GM13976 (cell line): ENCODE measurements at regions not wholly inside any gene's neighbourhood (a gene's known extent, or its start where the extent isn't known, plus 50 kb on each side); places are given as distances from the start of the nearest gene placed in this dataset.
A peak's percentile ranks its signal among the peaks of the same experiment; 100 is the strongest.
"Not testable (repeated sequence)": the region's sequence is repeated elsewhere in the genome, so short reads cannot be mapped to it uniquely, and the experiment has no call there.

Experiments used
- DNase-seq: peaks from one replicate; pipeline ENCODE4 v3.0.0; 2012; ENCODE audit warnings: low spot score
- in situ Hi-C: fragments of 300-500 bp; cut with MboI; formaldehyde crosslinking; loops from one replicate; pipeline ENCODE4 v1.12.0; 2022; ENCODE audit warnings: low sequenced_read_pairs, mixed read lengths, inconsistent platforms; ENCODE audit not compliant: unreplicated experiment
- TF ChIP-seq, protein P1 (sequence below): IDR thresholded peaks from 2 replicates; pipeline ENCODE4 v1.5.1; 2012; ENCODE audit warnings: borderline replicate concordance, mild to moderate bottlenecking; ENCODE audit not compliant: insufficient read depth; ENCODE audit errors: extremely low read depth, missing control alignments, control extremely low read depth

DNA sequence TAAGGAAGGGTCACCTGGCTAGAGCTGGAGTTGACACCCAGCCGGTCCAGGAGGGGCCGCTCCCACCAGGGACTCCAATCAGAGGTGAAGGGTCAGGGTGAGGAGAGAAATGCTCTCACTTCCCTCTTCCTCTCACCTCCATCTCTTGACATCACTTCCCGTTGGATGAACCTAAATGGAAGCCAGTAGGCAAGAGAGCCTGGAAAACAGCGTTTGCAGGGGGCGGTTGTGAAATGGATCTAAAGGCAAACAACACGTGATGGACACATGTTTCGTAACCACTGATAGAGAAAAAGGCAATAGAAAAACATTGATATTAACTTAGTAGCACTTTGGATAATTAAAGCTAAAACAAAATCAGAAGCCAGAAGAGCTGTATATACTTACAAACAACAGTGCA lies 105.6 kb upstream of the FOXA2 start:
- TF ChIP-seq, protein P1, sequence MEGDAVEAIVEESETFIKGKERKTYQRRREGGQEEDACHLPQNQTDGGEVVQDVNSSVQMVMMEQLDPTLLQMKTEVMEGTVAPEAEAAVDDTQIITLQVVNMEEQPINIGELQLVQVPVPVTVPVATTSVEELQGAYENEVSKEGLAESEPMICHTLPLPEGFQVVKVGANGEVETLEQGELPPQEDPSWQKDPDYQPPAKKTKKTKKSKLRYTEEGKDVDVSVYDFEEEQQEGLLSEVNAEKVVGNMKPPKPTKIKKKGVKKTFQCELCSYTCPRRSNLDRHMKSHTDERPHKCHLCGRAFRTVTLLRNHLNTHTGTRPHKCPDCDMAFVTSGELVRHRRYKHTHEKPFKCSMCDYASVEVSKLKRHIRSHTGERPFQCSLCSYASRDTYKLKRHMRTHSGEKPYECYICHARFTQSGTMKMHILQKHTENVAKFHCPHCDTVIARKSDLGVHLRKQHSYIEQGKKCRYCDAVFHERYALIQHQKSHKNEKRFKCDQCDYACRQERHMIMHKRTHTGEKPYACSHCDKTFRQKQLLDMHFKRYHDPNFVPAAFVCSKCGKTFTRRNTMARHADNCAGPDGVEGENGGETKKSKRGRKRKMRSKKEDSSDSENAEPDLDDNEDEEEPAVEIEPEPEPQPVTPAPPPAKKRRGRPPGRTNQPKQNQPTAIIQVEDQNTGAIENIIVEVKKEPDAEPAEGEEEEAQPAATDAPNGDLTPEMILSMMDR, result no peak

DNA sequence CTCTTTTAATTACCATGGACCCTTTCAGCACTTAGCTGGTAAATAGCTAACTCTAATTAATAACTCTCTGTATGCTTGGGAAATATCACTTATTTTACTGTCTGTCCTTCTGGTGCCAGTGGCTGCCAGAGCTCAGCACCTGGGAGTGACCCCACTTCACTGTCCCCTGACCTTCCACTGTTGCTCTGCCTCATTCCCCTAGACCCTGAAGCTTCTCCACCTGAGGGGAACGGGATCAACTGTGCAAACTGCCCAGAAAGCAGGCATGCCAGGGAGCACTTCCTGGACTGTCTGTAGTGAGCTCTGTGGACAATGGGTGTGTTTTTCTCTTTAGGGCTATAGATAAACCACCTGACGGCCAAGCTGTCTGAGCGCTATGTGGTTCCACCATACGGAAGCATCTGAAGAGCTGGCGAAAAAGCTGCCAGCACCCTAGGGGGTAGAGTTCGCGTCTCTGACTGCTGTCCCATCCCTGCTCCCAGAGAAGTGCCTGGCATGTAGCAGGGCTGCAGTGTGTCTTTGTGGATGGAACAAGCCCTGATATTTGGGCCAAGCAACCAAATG lies 106.3 kb upstream of the FOXA2 start:
- DNase-seq, result no peak
- TF ChIP-seq, protein P1, result no peak
- in situ Hi-C loops, result loop anchor here (25.0 kb wide), 2 partner anchors 547 to 647 kb away; no protein-coding TSS in a partner anchor

More for the DNA sequence above, 105.6 kb upstream of the FOXA2 start:
- in situ Hi-C loops, result loop anchor here (10.0 to 25.0 kb wide), 3 partner anchors 355 to 647 kb away; no protein-coding TSS in a partner anchor
- no peak for DNase-seq

DNA sequence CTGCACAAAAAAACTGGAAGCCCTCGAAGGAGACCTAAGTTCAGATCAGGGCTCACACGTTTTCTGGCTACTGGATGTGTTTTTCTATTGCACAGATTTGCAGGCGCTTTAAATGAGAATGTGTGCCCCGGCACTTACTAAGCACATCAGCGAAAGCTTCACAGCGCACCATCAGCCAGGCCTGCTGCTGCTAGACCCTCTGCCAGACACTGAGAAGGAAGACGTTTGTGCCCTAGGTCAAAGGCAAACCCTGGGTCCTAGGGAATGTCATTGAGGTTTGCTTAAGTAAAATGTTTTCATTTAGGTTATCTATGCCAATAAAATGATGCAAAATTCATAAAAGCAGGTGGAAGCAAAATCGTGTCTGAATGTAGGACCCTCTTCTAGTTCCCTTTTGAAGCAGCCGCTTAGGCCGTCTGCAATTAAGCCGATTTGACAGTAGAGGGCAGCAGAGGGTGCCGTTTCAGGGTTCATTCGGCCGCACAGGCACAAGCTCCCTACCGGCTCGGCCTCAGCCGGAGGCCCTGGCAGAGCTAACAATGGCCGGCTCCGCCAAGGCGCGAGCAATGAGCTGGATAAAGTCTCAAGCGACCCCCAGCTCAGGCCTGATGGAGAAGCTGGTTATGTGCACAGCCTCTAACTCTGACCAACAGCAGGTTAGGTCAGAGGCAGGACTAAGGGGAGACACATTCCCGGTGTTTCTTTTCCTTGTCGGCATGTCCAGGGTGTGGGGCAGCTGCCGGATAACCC lies 107.2 kb upstream of the FOXA2 start:
- TF ChIP-seq, protein P1, result peak; percentile 83
- peak; percentile 78 for DNase-seq
- in situ Hi-C loops, result loop anchor here (25.0 kb wide), 2 partner anchors 546 to 646 kb away; no protein-coding TSS in a partner anchor

DNA sequence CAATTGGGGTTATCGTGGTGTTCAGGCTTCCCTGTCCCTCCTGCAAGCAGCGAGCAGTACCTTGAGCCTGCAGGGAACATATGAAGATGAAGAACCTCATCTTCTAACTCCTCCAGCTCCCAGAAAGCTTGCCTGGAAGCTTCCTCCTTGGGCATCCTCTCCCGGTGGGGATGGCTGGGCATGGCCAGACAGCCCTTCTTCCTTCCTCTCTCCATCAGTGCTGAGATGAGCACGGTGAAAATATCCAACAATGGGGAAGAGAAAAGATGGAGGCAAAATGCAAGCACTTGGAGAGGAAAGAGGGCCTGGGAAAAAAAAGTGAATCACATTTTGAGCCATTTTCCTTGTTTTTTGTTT lies 107.7 kb upstream of the FOXA2 start:
- in situ Hi-C loops, result loop anchor here (25.0 kb wide), 2 partner anchors 545 to 645 kb away; no protein-coding TSS in a partner anchor
- TF ChIP-seq, protein P1, result no peak
- no peak for DNase-seq

DNA sequence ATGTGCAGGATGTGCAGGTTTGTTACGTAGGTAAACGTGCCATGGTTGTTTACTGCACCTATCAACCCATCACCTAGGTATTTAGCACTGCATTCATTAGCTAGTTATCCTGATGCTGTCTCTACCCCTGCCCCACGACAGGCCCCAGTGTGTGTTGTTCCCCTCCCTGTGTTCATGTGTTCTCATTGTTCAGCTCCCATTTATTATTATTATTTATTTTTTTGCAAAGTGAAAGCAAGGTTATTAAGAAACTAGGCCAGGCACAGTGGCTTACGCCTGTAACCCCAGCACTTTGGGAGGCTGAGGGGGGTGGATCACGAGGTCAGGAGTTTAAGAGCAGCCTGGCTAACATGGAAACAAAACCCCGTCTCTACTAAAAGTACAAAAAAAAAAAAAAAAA lies 108.2 kb upstream of the FOXA2 start:
- in situ Hi-C loops, result loop anchor here (25.0 kb wide), 2 partner anchors 545 to 645 kb away; no protein-coding TSS in a partner anchor
- DNase-seq, result not testable (repeated sequence)

DNA sequence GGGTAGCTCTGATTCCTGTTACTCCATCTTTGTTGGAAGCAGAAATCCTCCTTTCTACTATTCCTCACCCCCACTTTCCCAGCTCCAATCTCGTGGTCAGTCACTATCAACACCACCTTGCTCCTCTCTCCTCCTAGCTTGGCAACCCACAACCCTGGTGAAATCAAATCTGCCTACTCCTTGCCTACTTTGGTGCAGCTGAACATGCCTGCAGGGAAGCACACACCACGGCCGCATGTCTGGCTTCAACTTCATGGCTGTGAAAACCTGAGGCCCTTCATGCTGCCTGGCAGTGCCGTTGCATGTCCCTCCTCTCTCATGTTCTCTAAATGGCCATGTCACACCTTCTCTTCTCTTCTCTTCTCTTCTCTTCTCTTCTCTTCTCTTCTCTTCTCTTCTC lies 112.4 kb upstream of the FOXA2 start:
- in situ Hi-C loops, result loop anchor here (25.0 kb wide), 2 partner anchors 541 to 641 kb away; no protein-coding TSS in a partner anchor
- no peak for DNase-seq
- TF ChIP-seq, protein P1, result no peak
